Activated naive CD8-positive, alpha-beta T cell treated with anti-CD3 and anti-CD28 coated beads, Interleukin-2, amount 50 U/mL, for 24 hours (primary cell): ENCODE measurements at regions not wholly inside any gene's neighbourhood (a gene's known extent, or its start where the extent isn't known, plus 50 kb on each side); places are given as distances from the start of the nearest gene placed in this dataset.

Experiments used
- ATAC-seq: fragments of 150-1000 bp; cut with Tn5 transposase; one replicate; pipeline ENCODE4 v1.10.0; 2021
- DNase-seq: peaks from one replicate; pipeline ENCODE4 v3.0.0; 2021
- H3K27ac Mint-ChIP-seq: one replicate; pipeline ENCODE4 v1.8.0; 2021; ENCODE audit warnings: mild to moderate bottlenecking, mixed read lengths
- H3K27me3 Mint-ChIP-seq: one replicate; pipeline ENCODE4 v1.8.0; 2021; ENCODE audit warnings: mixed read lengths
- H3K36me3 Mint-ChIP-seq: one replicate; pipeline ENCODE4 v1.8.0; 2021; ENCODE audit warnings: low read depth, mixed read lengths
- H3K4me1 Mint-ChIP-seq: one replicate; pipeline ENCODE4 v1.8.0; 2021; ENCODE audit warnings: mixed read lengths
- H3K4me3 Mint-ChIP-seq: one replicate; pipeline ENCODE4 v1.8.0; 2021; ENCODE audit warnings: mild to moderate bottlenecking, moderate library complexity, mixed read lengths
- H3K9me3 Mint-ChIP-seq: one replicate; pipeline ENCODE4 v1.8.0; 2021; ENCODE audit warnings: mixed read lengths

DNA sequence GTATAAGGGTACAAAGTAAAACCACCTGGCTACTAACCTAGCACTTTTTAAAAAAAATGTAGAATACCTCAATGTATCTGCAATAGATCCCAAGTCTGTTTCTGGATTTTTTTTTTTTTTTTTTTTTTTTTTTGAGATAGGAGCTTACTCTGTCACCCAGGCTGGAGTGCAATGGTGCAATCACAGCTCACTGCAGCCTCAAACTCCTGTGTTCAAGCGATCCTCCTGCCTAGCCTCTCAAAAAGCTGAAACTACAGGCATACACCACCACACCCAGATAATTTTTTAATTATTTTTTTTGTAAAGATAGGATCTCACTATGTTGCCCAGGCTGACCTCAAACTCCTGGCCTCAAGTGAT, 537.5 kb upstream of the CAMK1G start:
- H3K27me3 Mint-ChIP-seq = peaks cover 11% of the 10 kb centered on the region
- peaks cover 3% of the 10 kb centered on the region for H3K9me3 Mint-ChIP-seq
- H3K27ac Mint-ChIP-seq = no peak overlapping the region
- H3K4me3 Mint-ChIP-seq = no peak overlapping the region
- H3K36me3 Mint-ChIP-seq = no peaks in the 10 kb centered on the region
- no peak for ATAC-seq
- no peaks in the 10 kb centered on the region for H3K4me1 Mint-ChIP-seq
- DNase-seq = no peak

DNA sequence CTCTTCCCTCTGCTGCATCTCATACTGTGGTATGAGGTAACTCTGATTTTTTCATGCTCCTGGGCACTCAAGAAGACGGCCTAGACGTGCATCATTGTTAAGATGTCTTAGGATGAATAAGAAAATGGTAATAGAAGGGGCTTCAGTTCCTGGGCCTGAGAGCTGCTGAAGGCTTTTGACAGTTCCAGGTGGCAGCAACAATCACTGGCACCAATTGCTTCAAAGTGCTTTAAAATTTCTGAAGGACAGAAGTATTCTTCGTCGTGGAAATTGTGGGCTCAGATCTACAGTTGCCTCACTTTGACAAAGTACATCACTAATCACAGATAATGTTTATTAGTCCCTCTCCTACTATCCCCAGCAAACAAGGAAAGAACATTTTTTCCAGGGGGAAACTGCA, 536.6 kb upstream of the CAMK1G start:
- H3K36me3 Mint-ChIP-seq = no peaks in the 10 kb centered on the region
- ATAC-seq = no peak

DNA sequence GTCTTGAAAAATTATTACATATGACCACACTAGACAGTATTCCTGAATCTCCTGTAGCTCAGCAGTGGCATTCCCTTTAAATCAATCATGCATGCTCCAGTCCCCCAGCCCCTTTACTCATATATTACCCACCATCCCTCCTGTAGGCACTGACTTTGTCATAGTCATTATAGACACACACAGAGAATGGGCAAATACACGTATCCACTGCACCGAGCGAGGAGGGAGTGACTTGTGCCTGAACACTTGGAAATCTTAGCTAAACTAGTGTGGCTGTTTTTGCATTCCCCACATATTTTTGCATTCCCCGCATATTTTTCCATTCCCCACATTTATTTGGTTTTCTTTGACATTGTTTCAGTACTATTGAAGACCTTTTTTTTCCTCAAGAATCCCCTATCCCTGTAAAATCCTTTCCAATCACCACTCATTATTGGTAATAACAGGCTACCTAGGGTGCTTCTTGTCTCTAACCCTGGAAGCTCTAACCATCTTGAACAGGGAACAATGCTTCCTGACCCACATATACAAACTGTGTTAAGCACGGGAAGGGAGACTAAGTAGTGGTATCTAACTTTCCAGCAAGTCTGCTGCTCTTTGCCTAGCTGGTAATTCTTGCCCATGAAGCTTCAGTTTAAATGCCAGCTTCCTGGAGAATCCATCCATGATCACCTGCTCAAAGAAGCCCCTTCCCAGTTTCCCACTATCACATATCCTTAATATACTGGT, 534.4 kb upstream of the CAMK1G start:
- no peak for ATAC-seq
- no peak for DNase-seq
- Mint-ChIP-seq H3K36me3 (no peaks in the 10 kb centered on the region), H3K4me3 (no peak overlapping the region), H3K27me3 (peaks cover 8% of the 10 kb centered on the region), H3K9me3 (no peaks in the 10 kb centered on the region), H3K27ac (no peak overlapping the region), H3K4me1 (no peaks in the 10 kb centered on the region)

More for the DNA sequence above, 536.6 kb upstream of the CAMK1G start:
- Mint-ChIP-seq H3K27ac (no peak overlapping the region), H3K4me3 (no peak overlapping the region), H3K4me1 (no peaks in the 10 kb centered on the region), H3K27me3 (peaks cover 10% of the 10 kb centered on the region), H3K9me3 (no peaks in the 10 kb centered on the region)
- no peak for DNase-seq

- ATAC-seq (no peak), DNase-seq (no peak)
- Mint-ChIP-seq H3K27me3 (peaks cover 11% of the 10 kb centered on the region), H3K9me3 (peaks cover 5% of the 10 kb centered on the region), H3K36me3 (no peaks in the 10 kb centered on the region), H3K4me3 (no peak overlapping the region), H3K27ac (no peak overlapping the region), H3K4me1 (no peaks in the 10 kb centered on the region)
Measured at GRCh38 chr1:209051570-209051969, 531.9 kb upstream of the CAMK1G start.

DNA sequence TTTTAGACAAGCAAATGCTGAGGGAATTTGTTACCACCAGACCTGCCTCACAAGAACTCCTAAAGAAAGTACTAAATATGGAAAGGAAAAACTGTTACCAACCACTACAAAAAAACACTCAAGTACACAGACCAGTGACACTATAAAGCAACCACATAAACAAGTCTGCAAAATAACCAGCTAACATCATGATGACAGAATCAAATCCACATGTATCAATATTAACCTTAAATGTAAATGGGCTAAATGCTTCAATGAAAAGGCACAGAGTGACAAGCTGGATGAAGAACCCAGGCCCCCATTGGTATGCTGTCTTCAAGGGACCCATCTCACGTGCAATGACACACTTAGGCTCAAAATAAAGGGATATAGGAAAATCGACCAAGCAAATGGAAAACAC, 529.9 kb upstream of the CAMK1G start:
- Mint-ChIP-seq H3K4me1 (no peaks in the 10 kb centered on the region), H3K36me3 (no peaks in the 10 kb centered on the region), H3K27ac (no peak overlapping the region), H3K27me3 (peaks cover 7% of the 10 kb centered on the region), H3K4me3 (no peak overlapping the region), H3K9me3 (peaks cover 8% of the 10 kb centered on the region)
- ATAC-seq = no peak
- no peak for DNase-seq

DNA sequence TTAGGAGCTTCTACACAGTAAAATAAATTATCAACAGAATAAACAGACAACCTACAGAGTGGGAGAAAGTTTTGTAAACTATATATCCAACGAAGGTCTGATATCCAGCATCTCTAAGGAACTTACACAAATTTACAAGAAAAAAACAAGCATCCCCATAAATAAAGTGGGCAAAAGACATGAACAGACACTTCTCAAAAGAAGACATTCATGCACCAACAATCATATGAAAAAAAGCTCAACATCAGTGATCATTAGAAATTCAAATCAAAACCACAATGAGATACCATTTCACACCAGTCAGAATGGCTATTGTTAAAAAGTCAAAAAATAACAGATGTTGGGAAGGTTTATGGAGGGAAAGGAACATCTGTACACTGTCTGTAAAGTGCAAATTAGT, 526.4 kb upstream of the CAMK1G start:
- ATAC-seq (no peak), DNase-seq (no peak)
- no peak overlapping the region for H3K4me3 Mint-ChIP-seq
- H3K27ac Mint-ChIP-seq = no peak overlapping the region
- H3K9me3 Mint-ChIP-seq = peaks cover 8% of the 10 kb centered on the region
- no peaks in the 10 kb centered on the region for H3K4me1 Mint-ChIP-seq
- peaks cover 3% of the 10 kb centered on the region for H3K27me3 Mint-ChIP-seq
- no peaks in the 10 kb centered on the region for H3K36me3 Mint-ChIP-seq

DNA sequence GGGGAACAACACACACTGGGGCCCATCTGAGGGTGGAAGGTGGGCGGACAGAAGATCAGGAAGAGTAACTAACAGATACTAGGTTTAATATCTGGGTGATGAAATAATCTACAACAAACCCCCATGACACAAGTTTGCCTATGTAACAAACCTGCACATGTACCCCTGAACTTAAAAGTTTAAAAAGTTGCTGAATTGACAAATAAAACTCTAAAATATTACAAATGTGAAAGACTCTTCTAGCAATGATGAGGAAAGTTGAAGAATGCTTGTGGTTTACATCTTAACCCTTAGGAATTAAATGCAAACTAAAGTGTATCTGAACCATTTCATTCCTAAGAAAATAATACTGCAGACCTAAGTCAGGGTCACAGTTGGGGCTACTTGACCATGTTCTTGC, 525.6 kb upstream of the CAMK1G start:
- Mint-ChIP-seq H3K9me3 (peaks cover 8% of the 10 kb centered on the region), H3K4me3 (no peak overlapping the region), H3K27me3 (peaks cover 3% of the 10 kb centered on the region), H3K4me1 (no peaks in the 10 kb centered on the region), H3K27ac (no peak overlapping the region), H3K36me3 (no peaks in the 10 kb centered on the region)
- no peak for DNase-seq
- ATAC-seq = no peak

- no peak for ATAC-seq
- H3K27ac Mint-ChIP-seq = no peak overlapping the region
- no peaks in the 10 kb centered on the region for H3K4me1 Mint-ChIP-seq
- H3K36me3 Mint-ChIP-seq = no peaks in the 10 kb centered on the region
- no peak overlapping the region for H3K4me3 Mint-ChIP-seq
- H3K27me3 Mint-ChIP-seq = peaks cover 3% of the 10 kb centered on the region
- peaks cover 8% of the 10 kb centered on the region for H3K9me3 Mint-ChIP-seq
- DNase-seq = no peak
Measured at GRCh38 chr1:209059376-209059775, 524.1 kb upstream of the CAMK1G start.

DNA sequence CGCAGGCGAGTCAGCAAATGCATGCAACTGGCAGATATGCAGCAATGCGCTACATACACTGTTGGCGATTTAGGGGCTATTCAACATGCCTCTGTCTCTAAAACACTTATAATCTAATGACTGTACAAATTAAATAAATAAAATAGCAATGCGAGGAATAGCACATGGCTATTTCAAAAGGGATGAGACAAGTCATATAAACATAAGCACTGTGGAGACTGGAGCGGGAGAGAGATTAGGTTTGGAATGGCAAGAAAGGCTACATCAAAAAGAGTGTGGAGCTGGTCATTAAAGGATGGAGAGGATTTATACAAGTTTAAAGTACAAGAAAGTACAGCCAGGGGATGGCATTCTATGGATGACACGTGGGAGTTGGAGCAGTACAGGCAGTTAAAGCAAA, 523.5 kb upstream of the CAMK1G start:
- Mint-ChIP-seq H3K9me3 (peaks cover 8% of the 10 kb centered on the region), H3K27me3 (peaks cover 2% of the 10 kb centered on the region), H3K27ac (no peak overlapping the region), H3K4me3 (no peak overlapping the region), H3K4me1 (no peaks in the 10 kb centered on the region), H3K36me3 (no peaks in the 10 kb centered on the region)
- DNase-seq (no peak), ATAC-seq (no peak)

DNA sequence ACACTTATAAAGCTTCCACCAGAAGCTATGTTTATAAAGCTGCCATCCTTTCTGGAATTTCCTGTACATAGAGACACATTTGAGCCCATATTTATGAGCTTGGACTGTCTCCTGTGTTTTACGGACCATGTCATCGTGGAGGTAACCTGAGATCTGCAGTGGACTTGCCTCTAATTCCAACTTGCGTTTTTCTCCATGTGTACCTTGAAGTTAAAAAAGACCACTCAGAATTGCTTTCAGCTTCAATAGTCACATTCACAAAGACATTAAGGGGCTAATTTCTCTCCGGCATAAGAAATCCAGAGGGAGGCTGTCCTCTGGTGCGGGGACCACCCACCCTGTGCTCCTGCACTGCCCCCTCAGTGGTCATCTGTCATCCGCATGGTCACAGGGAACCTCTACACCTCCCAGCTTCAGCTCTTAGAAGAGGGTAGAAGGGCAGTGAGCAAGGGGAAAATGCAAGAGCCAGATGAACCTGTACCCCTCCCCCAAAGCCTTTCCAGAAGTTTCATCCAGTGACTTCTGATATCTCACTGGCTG, 521.4 kb upstream of the CAMK1G start:
- no peaks in the 10 kb centered on the region for H3K4me1 Mint-ChIP-seq
- ATAC-seq (no peak), DNase-seq (no peak)
- H3K27ac Mint-ChIP-seq = no peak overlapping the region
- H3K27me3 Mint-ChIP-seq = peaks cover 3% of the 10 kb centered on the region
- H3K9me3 Mint-ChIP-seq = no peaks in the 10 kb centered on the region
- H3K4me3 Mint-ChIP-seq = no peak overlapping the region
- no peaks in the 10 kb centered on the region for H3K36me3 Mint-ChIP-seq

- no peaks in the 10 kb centered on the region for H3K36me3 Mint-ChIP-seq
- no peak overlapping the region for H3K27ac Mint-ChIP-seq
- peaks cover 3% of the 10 kb centered on the region for H3K27me3 Mint-ChIP-seq
- no peak overlapping the region for H3K4me3 Mint-ChIP-seq
- DNase-seq (no peak), ATAC-seq (no peak)
- H3K9me3 Mint-ChIP-seq = no peaks in the 10 kb centered on the region
- H3K4me1 Mint-ChIP-seq = no peaks in the 10 kb centered on the region
Measured at GRCh38 chr1:209062863-209063262, 520.7 kb upstream of the CAMK1G start.

- H3K4me3 Mint-ChIP-seq = no peak overlapping the region
- DNase-seq (no peak), ATAC-seq (no peak)
- H3K27me3 Mint-ChIP-seq = peaks cover 3% of the 10 kb centered on the region
- no peaks in the 10 kb centered on the region for H3K36me3 Mint-ChIP-seq
- no peaks in the 10 kb centered on the region for H3K9me3 Mint-ChIP-seq
- peaks cover 2% of the 10 kb centered on the region for H3K4me1 Mint-ChIP-seq
- H3K27ac Mint-ChIP-seq = no peak overlapping the region
Measured at GRCh38 chr1:209063767-209064659, 519.5 kb upstream of the CAMK1G start.

DNA sequence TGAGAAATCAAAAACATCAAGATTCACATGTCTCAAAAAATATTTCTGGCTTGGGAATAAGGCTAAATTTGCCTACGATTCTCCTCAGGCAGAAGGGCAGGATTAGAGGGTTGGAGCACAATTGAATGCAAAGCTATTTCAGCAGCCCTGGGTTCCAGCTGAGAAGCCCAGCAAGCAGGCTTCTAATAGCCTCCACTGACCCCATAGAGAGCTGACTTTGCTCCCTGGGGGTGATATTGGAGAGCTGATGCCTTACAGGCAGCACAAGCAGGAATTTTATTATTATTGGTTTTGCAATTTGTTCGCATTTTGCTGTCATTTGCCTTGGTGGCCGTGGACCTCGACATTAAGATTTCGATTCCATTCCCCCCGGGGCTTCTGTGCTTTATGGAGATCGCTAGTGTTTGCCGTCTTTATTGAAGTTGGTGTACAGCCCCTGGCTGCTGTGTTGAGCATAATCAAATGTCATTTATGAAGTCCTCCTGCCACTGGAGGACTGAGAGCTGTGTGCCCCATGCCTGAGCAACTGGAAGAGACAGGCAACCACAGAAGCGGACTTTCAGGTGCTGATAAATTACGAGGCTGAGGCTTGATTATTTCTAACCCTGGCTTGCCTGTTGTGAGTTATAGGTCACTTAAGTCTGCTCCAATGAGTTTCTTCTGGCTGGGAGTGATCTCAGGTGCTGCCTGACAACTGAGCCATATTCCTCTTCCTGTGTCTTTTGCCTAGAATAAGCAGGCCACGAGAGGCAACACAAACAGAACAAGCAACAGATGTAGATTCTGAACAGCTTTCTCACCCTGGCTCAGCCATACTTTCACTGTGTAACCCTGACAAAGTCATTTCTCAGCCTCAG, 518.4 kb upstream of the CAMK1G start:
- DNase-seq (no peak), ATAC-seq (no peak)
- no peaks in the 10 kb centered on the region for H3K9me3 Mint-ChIP-seq
- no peak overlapping the region for H3K27ac Mint-ChIP-seq
- no peaks in the 10 kb centered on the region for H3K36me3 Mint-ChIP-seq
- no peak overlapping the region for H3K4me3 Mint-ChIP-seq
- H3K27me3 Mint-ChIP-seq = peaks cover 3% of the 10 kb centered on the region
- H3K4me1 Mint-ChIP-seq = peaks cover 2% of the 10 kb centered on the region

DNA sequence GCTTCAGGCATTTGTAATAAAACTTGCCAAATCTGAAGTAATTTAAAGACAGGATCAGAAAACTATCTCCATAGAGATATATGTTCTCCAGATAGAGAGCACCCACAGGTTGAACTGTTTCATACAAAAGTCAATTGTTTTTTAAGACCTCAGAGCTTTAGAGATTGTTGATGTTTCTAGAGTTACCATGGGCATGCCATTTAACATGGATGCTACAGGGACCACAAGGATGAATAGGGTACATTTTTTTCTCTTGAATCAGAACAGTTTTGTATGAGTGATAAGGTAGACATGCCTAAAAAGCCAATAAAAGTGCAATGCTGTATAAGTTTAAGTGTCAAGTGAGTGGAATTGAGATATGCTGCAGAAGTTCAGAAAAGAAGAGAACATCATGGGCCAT, 511.0 kb upstream of the CAMK1G start:
- Mint-ChIP-seq H3K27me3 (no peaks in the 10 kb centered on the region), H3K4me3 (no peak overlapping the region), H3K9me3 (no peaks in the 10 kb centered on the region), H3K27ac (no peak overlapping the region), H3K4me1 (peaks cover 2% of the 10 kb centered on the region), H3K36me3 (no peaks in the 10 kb centered on the region)
- no peak for ATAC-seq
- DNase-seq = no peak
